Stimulated activated naive CD8-positive, alpha-beta T cell treated with anti-CD3 and anti-CD28 coated beads, Interleukin-15, Interleukin-2, amounts not matched to agents 100 ng/mL and 50 ng/mL, for 24 hours (primary cell): ENCODE measurements at regions not wholly inside any gene's neighbourhood (a gene's known extent, or its start where the extent isn't known, plus 50 kb on each side); places are given as distances from the start of the nearest gene placed in this dataset.
"Not testable (repeated sequence)": the region's sequence is repeated elsewhere in the genome, so short reads cannot be mapped to it uniquely, and the experiment has no call there.

Source experiments
- H3K27ac Mint-ChIP-seq: one replicate; pipeline ENCODE4 v1.8.0; 2021; ENCODE audit warnings: mild to moderate bottlenecking, mixed read lengths
- H3K27me3 Mint-ChIP-seq: one replicate; pipeline ENCODE4 v1.8.0; 2021; ENCODE audit warnings: mixed read lengths
- H3K36me3 Mint-ChIP-seq: one replicate; pipeline ENCODE4 v1.8.0; 2021; ENCODE audit warnings: low read depth, mixed read lengths
- H3K4me1 Mint-ChIP-seq: one replicate; pipeline ENCODE4 v1.8.0; 2021; ENCODE audit warnings: low read depth, mixed read lengths
- H3K4me3 Mint-ChIP-seq: one replicate; pipeline ENCODE4 v1.8.0; 2021; ENCODE audit warnings: mild to moderate bottlenecking, mixed read lengths
- H3K9me3 Mint-ChIP-seq: one replicate; pipeline ENCODE4 v1.8.0; 2021; ENCODE audit warnings: mixed read lengths

GRCh38 chr2:138298900-138299299 lies 202.7 kb upstream of the SPOPL start:
- Mint-ChIP-seq H3K9me3 (peaks cover 5% of the 10 kb centered on the region), H3K4me1 (no peaks in the 10 kb centered on the region), H3K27me3 (no peaks in the 10 kb centered on the region), H3K36me3 (no peaks in the 10 kb centered on the region), H3K4me3 (no peak overlapping the region), H3K27ac (no peak overlapping the region)

- H3K9me3 Mint-ChIP-seq: no peaks in the 10 kb centered on the region
- no peak overlapping the region for H3K4me3 Mint-ChIP-seq
- no peaks in the 10 kb centered on the region for H3K27me3 Mint-ChIP-seq
- no peaks in the 10 kb centered on the region for H3K4me1 Mint-ChIP-seq
- no peaks in the 10 kb centered on the region for H3K36me3 Mint-ChIP-seq
- no peak overlapping the region for H3K27ac Mint-ChIP-seq
Observed at GRCh38 chr2:138306626-138307025, 194.9 kb upstream of the SPOPL start.

- H3K27me3 Mint-ChIP-seq: no peaks in the 10 kb centered on the region
- H3K4me1 Mint-ChIP-seq: no peaks in the 10 kb centered on the region
- no peaks in the 10 kb centered on the region for H3K36me3 Mint-ChIP-seq
- no peak overlapping the region for H3K27ac Mint-ChIP-seq
- no peak overlapping the region for H3K4me3 Mint-ChIP-seq
- H3K9me3 Mint-ChIP-seq: no peaks in the 10 kb centered on the region
Observed at GRCh38 chr2:138307099-138307498, 194.5 kb upstream of the SPOPL start.

- H3K27me3 Mint-ChIP-seq: no peaks in the 10 kb centered on the region
- no peak overlapping the region for H3K4me3 Mint-ChIP-seq
- H3K36me3 Mint-ChIP-seq: no peaks in the 10 kb centered on the region
Observed at GRCh38 chr2:138309760-138310159, 191.8 kb upstream of the SPOPL start.

GRCh38 chr2:138312061-138312460 lies 189.5 kb upstream of the SPOPL start:
- H3K27me3 Mint-ChIP-seq: no peaks in the 10 kb centered on the region
- H3K27ac Mint-ChIP-seq: no peak overlapping the region
- H3K4me3 Mint-ChIP-seq: no peak overlapping the region
- H3K36me3 Mint-ChIP-seq: no peaks in the 10 kb centered on the region
- no peaks in the 10 kb centered on the region for H3K4me1 Mint-ChIP-seq
- peaks cover 11% of the 10 kb centered on the region for H3K9me3 Mint-ChIP-seq

More at GRCh38 chr2:138309760-138310159, 191.8 kb upstream of the SPOPL start:
- H3K4me1 Mint-ChIP-seq: no peaks in the 10 kb centered on the region
- peaks cover 5% of the 10 kb centered on the region for H3K9me3 Mint-ChIP-seq
- no peak overlapping the region for H3K27ac Mint-ChIP-seq

- H3K27ac Mint-ChIP-seq, H3K4me1 Mint-ChIP-seq, H3K4me3 Mint-ChIP-seq, H3K27me3 Mint-ChIP-seq, H3K36me3 Mint-ChIP-seq: not testable (repeated sequence)
- H3K9me3 Mint-ChIP-seq: peaks cover 11% of the 10 kb centered on the region
Observed at GRCh38 chr2:138315619-138316018, 186.0 kb upstream of the SPOPL start.

- no peaks in the 10 kb centered on the region for H3K27me3 Mint-ChIP-seq
- H3K4me3 Mint-ChIP-seq: no peak overlapping the region
- no peaks in the 10 kb centered on the region for H3K4me1 Mint-ChIP-seq
- no peaks in the 10 kb centered on the region for H3K36me3 Mint-ChIP-seq
- H3K9me3 Mint-ChIP-seq: peaks cover 7% of the 10 kb centered on the region
- no peak overlapping the region for H3K27ac Mint-ChIP-seq
Observed at GRCh38 chr2:138319616-138320015, 182.0 kb upstream of the SPOPL start.

- Mint-ChIP-seq H3K36me3 (no peaks in the 10 kb centered on the region), H3K9me3 (no peaks in the 10 kb centered on the region), H3K4me1 (no peaks in the 10 kb centered on the region), H3K4me3 (no peak overlapping the region), H3K27me3 (no peaks in the 10 kb centered on the region), H3K27ac (no peak overlapping the region)
Observed at GRCh38 chr2:138321458-138321857, 180.1 kb upstream of the SPOPL start.

- H3K9me3 Mint-ChIP-seq: no peaks in the 10 kb centered on the region
- peaks cover 6% of the 10 kb centered on the region for H3K27me3 Mint-ChIP-seq
- H3K36me3 Mint-ChIP-seq: no peaks in the 10 kb centered on the region
- no peaks in the 10 kb centered on the region for H3K4me1 Mint-ChIP-seq
- no peak overlapping the region for H3K27ac Mint-ChIP-seq
- H3K4me3 Mint-ChIP-seq: no peak overlapping the region
Observed at GRCh38 chr2:138323382-138324067, 178.0 kb upstream of the SPOPL start.

GRCh38 chr2:138324068-138324771 lies 177.3 kb upstream of the SPOPL start:
- no peak overlapping the region for H3K27ac Mint-ChIP-seq
- H3K9me3 Mint-ChIP-seq: no peaks in the 10 kb centered on the region
- no peak overlapping the region for H3K4me3 Mint-ChIP-seq
- no peaks in the 10 kb centered on the region for H3K4me1 Mint-ChIP-seq
- peaks cover 6% of the 10 kb centered on the region for H3K27me3 Mint-ChIP-seq
- no peaks in the 10 kb centered on the region for H3K36me3 Mint-ChIP-seq

- Mint-ChIP-seq H3K4me1 (no peaks in the 10 kb centered on the region), H3K36me3 (no peaks in the 10 kb centered on the region), H3K27ac (no peak overlapping the region)
Observed at GRCh38 chr2:138327967-138328366, 173.6 kb upstream of the SPOPL start.

GRCh38 chr2:138329162-138329561 lies 172.4 kb upstream of the SPOPL start:
- H3K4me1 Mint-ChIP-seq: no peaks in the 10 kb centered on the region
- H3K9me3 Mint-ChIP-seq: no peaks in the 10 kb centered on the region
- no peaks in the 10 kb centered on the region for H3K36me3 Mint-ChIP-seq
- H3K4me3 Mint-ChIP-seq: no peak overlapping the region
- H3K27me3 Mint-ChIP-seq: peaks cover 6% of the 10 kb centered on the region
- no peak overlapping the region for H3K27ac Mint-ChIP-seq

More at GRCh38 chr2:138327967-138328366, 173.6 kb upstream of the SPOPL start:
- Mint-ChIP-seq H3K9me3 (no peaks in the 10 kb centered on the region), H3K4me3 (no peak overlapping the region), H3K27me3 (peaks cover 6% of the 10 kb centered on the region)

- H3K9me3 Mint-ChIP-seq: no peaks in the 10 kb centered on the region
- no peak overlapping the region for H3K4me3 Mint-ChIP-seq
- no peaks in the 10 kb centered on the region for H3K4me1 Mint-ChIP-seq
- no peaks in the 10 kb centered on the region for H3K36me3 Mint-ChIP-seq
- no peak overlapping the region for H3K27ac Mint-ChIP-seq
- peaks cover 6% of the 10 kb centered on the region for H3K27me3 Mint-ChIP-seq
Observed at GRCh38 chr2:138329591-138329990, 172.0 kb upstream of the SPOPL start.

- H3K4me1 Mint-ChIP-seq: no peaks in the 10 kb centered on the region
- H3K4me3 Mint-ChIP-seq: no peak overlapping the region
- H3K27ac Mint-ChIP-seq: no peak overlapping the region
- no peaks in the 10 kb centered on the region for H3K9me3 Mint-ChIP-seq
- no peaks in the 10 kb centered on the region for H3K27me3 Mint-ChIP-seq
- H3K36me3 Mint-ChIP-seq: no peaks in the 10 kb centered on the region
Observed at GRCh38 chr2:138333121-138333520, 168.4 kb upstream of the SPOPL start.

- no peaks in the 10 kb centered on the region for H3K36me3 Mint-ChIP-seq
- H3K9me3 Mint-ChIP-seq: no peaks in the 10 kb centered on the region
- H3K4me1 Mint-ChIP-seq: no peaks in the 10 kb centered on the region
- H3K4me3 Mint-ChIP-seq: no peak overlapping the region
- no peak overlapping the region for H3K27ac Mint-ChIP-seq
- no peaks in the 10 kb centered on the region for H3K27me3 Mint-ChIP-seq
Observed at GRCh38 chr2:138333677-138334076, 167.9 kb upstream of the SPOPL start.

GRCh38 chr2:138334323-138334722 lies 167.2 kb upstream of the SPOPL start:
- Mint-ChIP-seq H3K27me3 (no peaks in the 10 kb centered on the region), H3K4me3 (no peak overlapping the region), H3K9me3 (no peaks in the 10 kb centered on the region), H3K27ac (no peak overlapping the region), H3K36me3 (no peaks in the 10 kb centered on the region), H3K4me1 (no peaks in the 10 kb centered on the region)
